Endothelial cell of hepatic sinusoid (primary cell): ENCODE measurements at regions not wholly inside any gene's neighbourhood (a gene's known extent, or its start where the extent isn't known, plus 50 kb on each side); places are given as distances from the start of the nearest gene placed in this dataset.
"Not testable (repeated sequence)": the region's sequence is repeated elsewhere in the genome, so short reads cannot be mapped to it uniquely, and the experiment has no call there.

Experiments used
- in situ Hi-C: cut with HindIII; loops from 2 replicates; pipeline ENCODE4 v1.10.0; 2017; ENCODE audit warnings: low sequenced_read_pairs

GRCh38 chr5:120082316-120083068 lies 381.6 kb upstream of the PRR16 start:
- in situ Hi-C loops, result no loop called here

GRCh38 chr5:120083851-120084542 lies 380.1 kb upstream of the PRR16 start:
- in situ Hi-C loops, result no loop called here

GRCh38 chr5:120084543-120084870 lies 379.6 kb upstream of the PRR16 start:
- in situ Hi-C loops, result no loop called here

- in situ Hi-C loops, result no loop called here
Observed at GRCh38 chr5:120086081-120086480, 378.0 kb upstream of the PRR16 start.

GRCh38 chr5:120088412-120088811 lies 375.7 kb upstream of the PRR16 start:
- in situ Hi-C loops, result no loop called here

GRCh38 chr5:120088836-120089235 lies 375.3 kb upstream of the PRR16 start:
- in situ Hi-C loops, result no loop called here

- in situ Hi-C loops, result loop anchor here (10.0 kb wide), 1 partner anchor 57 kb away; no protein-coding TSS in a partner anchor
Observed at GRCh38 chr5:120091376-120091948, 372.6 kb upstream of the PRR16 start.

- in situ Hi-C loops, result loop anchor here (10.0 kb wide), 1 partner anchor 58 kb away; no protein-coding TSS in a partner anchor
Observed at GRCh38 chr5:120092649-120093048, 371.5 kb upstream of the PRR16 start.

- in situ Hi-C loops, result loop anchor here (10.0 kb wide), 1 partner anchor 58 kb away; no protein-coding TSS in a partner anchor
Observed at GRCh38 chr5:120093178-120093577, 370.9 kb upstream of the PRR16 start.

GRCh38 chr5:120096413-120096812 lies 367.7 kb upstream of the PRR16 start:
- in situ Hi-C loops, result loop anchor here (10.0 kb wide), 1 partner anchor 62 kb away; no protein-coding TSS in a partner anchor

- in situ Hi-C loops, result loop anchor here (10.0 kb wide), 1 partner anchor 64 kb away; no protein-coding TSS in a partner anchor
Observed at GRCh38 chr5:120098426-120098825, 365.7 kb upstream of the PRR16 start.

- in situ Hi-C loops, result loop anchor here (10.0 kb wide), 1 partner anchor 64 kb away; no protein-coding TSS in a partner anchor
Observed at GRCh38 chr5:120098902-120099535, 365.1 kb upstream of the PRR16 start.

- in situ Hi-C loops, result no loop called here
Observed at GRCh38 chr5:120101771-120102170, 362.3 kb upstream of the PRR16 start.

- in situ Hi-C loops, result no loop called here
Observed at GRCh38 chr5:120103495-120103894, 360.6 kb upstream of the PRR16 start.

- in situ Hi-C loops, result no loop called here
Observed at GRCh38 chr5:120106912-120107525, 357.1 kb upstream of the PRR16 start.

GRCh38 chr5:120108586-120109248 lies 355.4 kb upstream of the PRR16 start:
- in situ Hi-C loops, result no loop called here

GRCh38 chr5:120122703-120123102 lies 341.4 kb upstream of the PRR16 start:
- in situ Hi-C loops, result no loop called here

- in situ Hi-C loops, result no loop called here
Observed at GRCh38 chr5:120124031-120124430, 340.1 kb upstream of the PRR16 start.

GRCh38 chr5:120124961-120125360 lies 339.1 kb upstream of the PRR16 start:
- in situ Hi-C loops, result no loop called here

GRCh38 chr5:120132347-120132746 lies 331.8 kb upstream of the PRR16 start:
- in situ Hi-C loops, result not testable (repeated sequence)
